ENCODE measurements at regions not wholly inside any gene's neighbourhood (a gene's known extent, or its start where the extent isn't known, plus 50 kb on each side); places are given as distances from the start of the nearest gene placed in this dataset.

- no peak overlapping the region for H2AFZ ChIP-seq
- no peaks in the 10 kb centered on the region for H3K9me2 ChIP-seq (ENCODE audit: insufficient read depth)
- TF ChIP-seq ZNF462 (CRISPR knock-in tag; IDR thresholded peaks at IDR 0.05) (no peak), CTCF (conservative IDR thresholded peaks at IDR 0.05; ENCODE audit: low read depth in 2 of 2) (no peak), CREB1 (CRISPR knock-in tag; IDR thresholded peaks at IDR 0.05; ENCODE audit: low read depth) (no peak), POLR2AphosphoS5 (IDR thresholded peaks at IDR 0.05; ENCODE audit: low read depth) (no peak), ZNF114 (CRISPR knock-in tag; IDR thresholded peaks at IDR 0.05) (no peak), REST (IDR thresholded peaks at IDR 0.05; ENCODE audit: unreplicated experiment) (no peak), EZH2 (IDR thresholded peaks at IDR 0.05; ENCODE audit: low read depth, unreplicated experiment) (no peak), EZH2phosphoT487 (IDR thresholded peaks at IDR 0.05; ENCODE audit: unreplicated experiment) (no peak), STAT1 (IDR thresholded peaks at IDR 0.05; ENCODE audit: unreplicated experiment) (no peak), ZNF331 (CRISPR knock-in tag; IDR thresholded peaks at IDR 0.05; ENCODE audit: low read depth) (no peak), JUNB (IDR thresholded peaks at IDR 0.05; ENCODE audit: unreplicated experiment) (no peak), NANOG (IDR thresholded peaks at IDR 0.05; ENCODE audit: borderline replicate concordance) (no peak)
- TF ChIP-seq, protein P1, sequence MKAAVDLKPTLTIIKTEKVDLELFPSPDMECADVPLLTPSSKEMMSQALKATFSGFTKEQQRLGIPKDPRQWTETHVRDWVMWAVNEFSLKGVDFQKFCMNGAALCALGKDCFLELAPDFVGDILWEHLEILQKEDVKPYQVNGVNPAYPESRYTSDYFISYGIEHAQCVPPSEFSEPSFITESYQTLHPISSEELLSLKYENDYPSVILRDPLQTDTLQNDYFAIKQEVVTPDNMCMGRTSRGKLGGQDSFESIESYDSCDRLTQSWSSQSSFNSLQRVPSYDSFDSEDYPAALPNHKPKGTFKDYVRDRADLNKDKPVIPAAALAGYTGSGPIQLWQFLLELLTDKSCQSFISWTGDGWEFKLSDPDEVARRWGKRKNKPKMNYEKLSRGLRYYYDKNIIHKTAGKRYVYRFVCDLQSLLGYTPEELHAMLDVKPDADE (IDR thresholded peaks at IDR 0.05) = no peak
- no peaks in the 10 kb centered on the region for H3K79me2 ChIP-seq (replicated peaks; ENCODE audit: insufficient read depth)
- no peaks in the 10 kb centered on the region for H4K20me1 ChIP-seq (replicated peaks; ENCODE audit: insufficient read depth)
- no peaks in the 10 kb centered on the region for H3F3A ChIP-seq (replicated peaks; ENCODE audit: low read depth)
- DNase-seq (ENCODE audit: low spot score) = no peak
- H3K4me2 ChIP-seq = no peak overlapping the region
- H3K27me3 ChIP-seq (ENCODE audit: insufficient read depth) = no peaks in the 10 kb centered on the region
- Mint-ChIP-seq H3K27me3 (ENCODE audit: insufficient read depth, low read depth, poor library complexity) (peaks cover 3% of the 10 kb centered on the region), H3K4me3 (no peak overlapping the region), H3K27ac (no peak overlapping the region), H3K36me3 (ENCODE audit: low read depth) (no peaks in the 10 kb centered on the region; the same call in 2 of the 3 replicates), H3K4me1 (no peaks in the 10 kb centered on the region), H3K9me3 (peaks cover 3% of the 10 kb centered on the region; the same call in 1 of the 3 replicates)
- H3K4me1 ChIP-seq (ENCODE audit: insufficient read depth) = no peaks in the 10 kb centered on the region
- no peak overlapping the region for H3K4me3 ChIP-seq
- no peak for ATAC-seq
- no peak overlapping the region for H3K27ac ChIP-seq (ENCODE audit: low read depth)
- no peaks in the 10 kb centered on the region for H3K36me3 ChIP-seq (ENCODE audit: insufficient read depth)
Observed at GRCh38 chr22:49242480-49242879, 585.2 kb downstream of the BRD1 start.

All from GM23338 (cell line).